HUES64 (cell line): ENCODE measurements at regions not wholly inside any gene's neighbourhood (a gene's known extent, or its start where the extent isn't known, plus 50 kb on each side); places are given as distances from the start of the nearest gene placed in this dataset.
A peak's percentile ranks its signal among the peaks of the same experiment; 100 is the strongest.

Experiments used
- H3K27ac ChIP-seq: 2 replicates; pipeline ENCODE4 v1.7.0; 2013; ENCODE audit warnings: low read depth, low read length, inconsistent platforms
- H3K27me3 ChIP-seq: 2 replicates; pipeline ENCODE4 v1.6.1; 2013; ENCODE audit warnings: mild to moderate bottlenecking, low read length; ENCODE audit not compliant: insufficient read depth
- H3K36me3 ChIP-seq: 2 replicates; pipeline ENCODE4 v1.6.1; 2013; ENCODE audit warnings: mild to moderate bottlenecking, low read length; ENCODE audit not compliant: insufficient read depth
- H3K4me1 ChIP-seq: 2 replicates; pipeline ENCODE4 v1.6.1; 2013; ENCODE audit warnings: mild to moderate bottlenecking, low read length, moderate library complexity; ENCODE audit not compliant: insufficient read depth
- H3K4me3 ChIP-seq: 2 replicates; pipeline ENCODE4 v1.5.1; 2013; ENCODE audit warnings: mild to moderate bottlenecking, low read length, moderate library complexity
- H3K9ac ChIP-seq: 2 replicates; pipeline ENCODE4 v1.6.1; 2013; ENCODE audit warnings: mild to moderate bottlenecking, low read depth, low read length
- H3K9me3 ChIP-seq: 2 replicates; pipeline ENCODE4 v1.6.1; 2013; ENCODE audit warnings: low read depth, low read length; ENCODE audit not compliant: insufficient read depth
- WGBS: fragments of 150-250, 120-280 bp; methylation state at CpG from one replicate; pipeline ENCODE4 v1.1.7; 2013; ENCODE audit warnings: missing lambda C conversion rate; 5-methylcytosine and 5-hydroxymethylcytosine counted together

GRCh38 chr2:215621381-215621780 is 185.5 kb upstream of the FN1 start:
- WGBS, result 96% methylated on average over 2 of the region's 2 CpGs
- Histone ChIP-seq H3K4me1 (peaks cover 45% of the 10 kb centered on the region), H3K4me3 (no peak overlapping the region)

GRCh38 chr2:215620528-215620927 is 184.7 kb upstream of the FN1 start:
- Histone ChIP-seq H3K9me3 (peaks cover 4% of the 10 kb centered on the region), H3K4me3 (no peak overlapping the region), H3K27me3 (no peaks in the 10 kb centered on the region), H3K9ac (no peak overlapping the region), H3K36me3 (no peaks in the 10 kb centered on the region), H3K27ac (no peak overlapping the region), H3K4me1 (peaks cover 37% of the 10 kb centered on the region)
- 92% methylated on average over 3 of the region's 3 CpGs for WGBS

More at GRCh38 chr2:215621381-215621780, 185.5 kb upstream of the FN1 start:
- H3K27me3 ChIP-seq, result no peaks in the 10 kb centered on the region
- no peak overlapping the region for H3K9ac ChIP-seq
- H3K27ac ChIP-seq, result no peak overlapping the region
- H3K36me3 ChIP-seq, result no peaks in the 10 kb centered on the region
- H3K9me3 ChIP-seq, result no peaks in the 10 kb centered on the region

- no peak overlapping the region for H3K9ac ChIP-seq
- peaks cover 32% of the 10 kb centered on the region for H3K4me1 ChIP-seq
- no peak overlapping the region for H3K4me3 ChIP-seq
- 94% methylated on average over 10 of the region's 10 CpGs for WGBS
- peak overlapping the region; percentile 42; the same call in 1 of the 2 replicates for H3K27ac ChIP-seq
- H3K27me3 ChIP-seq, result no peaks in the 10 kb centered on the region
- peaks cover 9% of the 10 kb centered on the region for H3K9me3 ChIP-seq
- no peaks in the 10 kb centered on the region for H3K36me3 ChIP-seq
Observed at GRCh38 chr2:215619989-215620388, 184.1 kb upstream of the FN1 start.

- Histone ChIP-seq H3K4me3 (no peak overlapping the region), H3K4me1 (peaks cover 28% of the 10 kb centered on the region), H3K9ac (no peak overlapping the region), H3K27ac (peak overlapping the region; percentile 42; the same call in 1 of the 2 replicates), H3K9me3 (peaks cover 11% of the 10 kb centered on the region), H3K36me3 (no peaks in the 10 kb centered on the region), H3K27me3 (no peaks in the 10 kb centered on the region)
- WGBS, result 43% methylated on average over 13 of the region's 14 CpGs
Observed at GRCh38 chr2:215619022-215619958, 183.4 kb upstream of the FN1 start.

GRCh38 chr2:215618145-215618544 is 182.3 kb upstream of the FN1 start:
- H3K27ac ChIP-seq, result no peak overlapping the region

GRCh38 chr2:215617060-215617824 is 181.4 kb upstream of the FN1 start:
- H3K27me3 ChIP-seq, result no peaks in the 10 kb centered on the region
- peaks cover 42% of the 10 kb centered on the region for H3K4me1 ChIP-seq
- no peaks in the 10 kb centered on the region for H3K36me3 ChIP-seq
- 89% methylated on average over 4 of the region's 4 CpGs for WGBS
- H3K4me3 ChIP-seq, result no peak overlapping the region
- H3K27ac ChIP-seq, result no peak overlapping the region
- H3K9me3 ChIP-seq, result peaks cover 11% of the 10 kb centered on the region
- no peak overlapping the region for H3K9ac ChIP-seq

More at GRCh38 chr2:215618145-215618544, 182.3 kb upstream of the FN1 start:
- no peak overlapping the region for H3K9ac ChIP-seq
- peaks cover 33% of the 10 kb centered on the region for H3K4me1 ChIP-seq
- no peak overlapping the region for H3K4me3 ChIP-seq
- peaks cover 11% of the 10 kb centered on the region for H3K9me3 ChIP-seq
- WGBS, result 79% methylated on average over 1 of the region's 1 CpG
- no peaks in the 10 kb centered on the region for H3K36me3 ChIP-seq
- no peaks in the 10 kb centered on the region for H3K27me3 ChIP-seq

- WGBS, result 84% methylated on average over 3 of the region's 3 CpGs
- no peak overlapping the region for H3K9ac ChIP-seq
- no peaks in the 10 kb centered on the region for H3K27me3 ChIP-seq
- no peak overlapping the region for H3K27ac ChIP-seq
- H3K4me3 ChIP-seq, result no peak overlapping the region
- peaks cover 47% of the 10 kb centered on the region for H3K4me1 ChIP-seq
- peaks cover 11% of the 10 kb centered on the region for H3K9me3 ChIP-seq
- no peaks in the 10 kb centered on the region for H3K36me3 ChIP-seq
Observed at GRCh38 chr2:215615803-215616174, 179.9 kb upstream of the FN1 start.

- H3K27me3 ChIP-seq, result no peaks in the 10 kb centered on the region
- no peaks in the 10 kb centered on the region for H3K36me3 ChIP-seq
- H3K4me1 ChIP-seq, result peaks cover 46% of the 10 kb centered on the region
- no peak overlapping the region for H3K27ac ChIP-seq
- no peak overlapping the region for H3K4me3 ChIP-seq
- WGBS, result 96% methylated on average over 32 of the region's 32 CpGs
- no peak overlapping the region for H3K9ac ChIP-seq
- H3K9me3 ChIP-seq, result peaks cover 11% of the 10 kb centered on the region
Observed at GRCh38 chr2:215615067-215615802, 179.4 kb upstream of the FN1 start.

- Histone ChIP-seq H3K9ac (no peak overlapping the region), H3K27ac (no peak overlapping the region), H3K4me3 (no peak overlapping the region), H3K36me3 (no peaks in the 10 kb centered on the region), H3K9me3 (peaks cover 11% of the 10 kb centered on the region), H3K27me3 (no peaks in the 10 kb centered on the region), H3K4me1 (peaks cover 37% of the 10 kb centered on the region)
- WGBS, result 70% methylated on average over 4 of the region's 7 CpGs
Observed at GRCh38 chr2:215614296-215614695, 178.4 kb upstream of the FN1 start.

GRCh38 chr2:215613888-215614287 is 178.0 kb upstream of the FN1 start:
- 91% methylated on average over 5 of the region's 6 CpGs for WGBS

More at GRCh38 chr2:215613888-215614287, 178.0 kb upstream of the FN1 start:
- H3K4me3 ChIP-seq, result no peak overlapping the region
- H3K27ac ChIP-seq, result no peak overlapping the region
- no peak overlapping the region for H3K9ac ChIP-seq
- no peaks in the 10 kb centered on the region for H3K27me3 ChIP-seq
- peaks cover 33% of the 10 kb centered on the region for H3K4me1 ChIP-seq
- no peaks in the 10 kb centered on the region for H3K36me3 ChIP-seq
- H3K9me3 ChIP-seq, result peaks cover 11% of the 10 kb centered on the region
